ENCODE measurements at regions not wholly inside any gene's neighbourhood (a gene's known extent, or its start where the extent isn't known, plus 50 kb on each side); places are given as distances from the start of the nearest gene placed in this dataset.

DNA sequence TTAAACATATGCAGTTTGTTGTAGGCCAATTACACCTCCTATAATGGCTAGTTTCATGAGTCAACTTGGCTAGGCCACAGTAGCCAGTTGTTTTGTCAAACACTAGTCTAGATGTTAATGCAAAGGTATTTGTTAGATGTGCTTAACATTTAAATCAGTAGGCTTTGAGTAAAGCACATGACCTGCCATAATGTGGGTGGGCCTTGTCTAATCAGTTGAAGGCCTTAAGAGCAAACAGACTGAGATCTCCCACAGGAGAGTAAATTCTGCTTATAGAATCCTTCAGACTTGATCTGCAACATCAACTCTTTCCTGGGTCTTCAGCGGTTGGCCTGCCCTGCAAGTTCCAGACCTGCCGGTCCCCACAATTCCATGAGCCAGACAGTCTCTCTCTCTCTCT is 1345.9 kb downstream of the BRD1 start:
- ATAC-seq (no peak), DNase-seq (no peak)
- peaks cover 22% of the 10 kb centered on the region for H3K27me3 Mint-ChIP-seq
- no peaks in the 10 kb centered on the region for H3K9me3 Mint-ChIP-seq
- no peaks in the 10 kb centered on the region for H3K4me1 Mint-ChIP-seq
- no peak overlapping the region for H3K27ac Mint-ChIP-seq
- H3K4me3 Mint-ChIP-seq = no peak overlapping the region

- Mint-ChIP-seq H3K27me3 (peaks cover 15% of the 10 kb centered on the region), H3K27ac (no peak overlapping the region), H3K9me3 (no peaks in the 10 kb centered on the region), H3K4me1 (no peaks in the 10 kb centered on the region), H3K4me3 (no peak overlapping the region)
- ATAC-seq = no peak
- DNase-seq = no peak
Measured at GRCh38 chr22:48478529-48479265, 1349.0 kb downstream of the BRD1 start.

DNA sequence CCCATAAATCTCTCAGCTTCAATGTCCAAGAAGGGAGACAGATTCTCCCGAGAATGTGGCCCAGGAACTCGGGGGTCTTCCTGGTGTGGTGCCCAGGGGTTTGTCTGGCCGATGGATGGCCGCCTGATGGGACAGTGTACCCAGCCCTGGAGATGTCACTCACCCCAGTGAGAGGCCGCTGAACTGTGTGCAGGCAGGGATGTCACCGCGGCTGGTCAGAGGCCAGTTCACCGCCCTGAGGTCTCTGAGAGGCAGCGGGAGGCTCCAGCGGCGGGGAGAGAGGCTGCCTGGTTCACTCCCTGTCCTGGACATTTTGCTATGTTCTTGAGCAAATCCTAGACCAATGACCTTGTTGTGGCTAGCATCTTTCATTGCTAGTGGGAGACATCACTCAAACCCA is 1349.5 kb downstream of the BRD1 start:
- Mint-ChIP-seq H3K27me3 (peaks cover 15% of the 10 kb centered on the region), H3K27ac (no peak overlapping the region), H3K4me3 (no peak overlapping the region), H3K9me3 (no peaks in the 10 kb centered on the region), H3K4me1 (no peaks in the 10 kb centered on the region)
- ATAC-seq (no peak), DNase-seq (no peak)

- H3K27ac Mint-ChIP-seq = no peak overlapping the region
Measured at GRCh38 chr22:48477031-48477721, 1350.5 kb downstream of the BRD1 start.

DNA sequence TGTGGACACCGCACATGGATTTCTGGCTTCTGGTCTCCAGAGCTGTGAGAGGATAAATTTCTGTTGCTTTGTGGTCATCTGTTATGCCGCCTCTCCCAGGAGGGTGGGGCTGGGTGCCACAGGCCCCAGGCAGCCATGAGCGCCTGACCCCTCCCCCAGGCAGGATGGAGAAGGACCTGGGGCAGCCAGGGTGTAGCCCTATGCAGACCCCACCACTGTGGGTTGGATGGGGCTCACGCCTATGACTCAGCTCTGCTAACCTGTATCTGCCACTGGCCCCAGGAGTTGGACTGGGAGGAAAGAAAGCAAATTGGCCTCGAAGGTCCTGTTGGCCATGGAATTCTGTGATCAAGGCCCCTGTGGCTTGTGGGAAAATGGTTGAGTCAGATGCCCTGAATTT is 1351.1 kb downstream of the BRD1 start:
- Mint-ChIP-seq H3K27ac (no peak overlapping the region), H3K27me3 (peaks cover 23% of the 10 kb centered on the region), H3K9me3 (no peaks in the 10 kb centered on the region), H3K4me1 (no peaks in the 10 kb centered on the region), H3K4me3 (no peak overlapping the region)
- DNase-seq (no peak), ATAC-seq (no peak)

More at GRCh38 chr22:48477031-48477721, 1350.5 kb downstream of the BRD1 start:
- no peak for ATAC-seq
- Mint-ChIP-seq H3K27me3 (peaks cover 23% of the 10 kb centered on the region), H3K4me1 (no peaks in the 10 kb centered on the region), H3K4me3 (no peak overlapping the region), H3K9me3 (no peaks in the 10 kb centered on the region)
- no peak for DNase-seq

DNA sequence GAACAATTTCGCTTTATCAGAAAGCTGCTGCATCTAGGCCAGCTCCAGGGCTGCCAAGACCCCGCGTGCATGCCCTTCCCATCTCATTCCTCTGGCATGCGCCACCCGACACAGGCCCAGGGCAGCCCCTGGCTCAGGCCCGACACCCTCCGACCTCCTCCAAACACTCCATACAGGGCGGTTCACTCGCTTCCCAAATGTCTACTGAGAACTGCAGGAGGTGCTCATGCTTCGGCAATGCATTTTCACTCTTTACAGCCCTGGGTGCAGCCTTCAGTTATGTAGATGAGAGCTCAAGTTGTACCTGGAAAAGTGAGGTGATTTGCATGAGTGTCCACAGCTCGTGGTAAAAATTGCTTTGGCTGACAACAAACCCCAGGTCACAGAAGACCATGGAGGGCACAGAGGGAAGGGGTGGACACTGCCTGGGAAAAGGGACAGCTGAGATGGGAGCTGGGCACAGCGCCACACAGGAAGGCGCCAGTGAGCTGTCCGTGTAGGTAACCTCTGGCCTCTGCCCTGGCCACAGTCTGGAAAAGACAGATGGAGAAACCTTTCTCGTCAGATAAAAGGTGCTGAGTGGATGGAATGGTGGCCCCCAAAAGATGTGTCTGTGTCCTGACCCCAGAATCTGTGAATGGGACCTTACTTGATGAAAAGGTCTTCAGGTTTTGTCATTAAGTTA is 1351.9 kb downstream of the BRD1 start:
- no peak for ATAC-seq
- no peak for DNase-seq
- H3K27me3 Mint-ChIP-seq = peaks cover 23% of the 10 kb centered on the region
- no peak overlapping the region for H3K4me3 Mint-ChIP-seq
- peak overlapping the region in 1 of 2 donors; percentile 3 for H3K27ac Mint-ChIP-seq
- H3K9me3 Mint-ChIP-seq = no peaks in the 10 kb centered on the region
- H3K4me1 Mint-ChIP-seq = no peaks in the 10 kb centered on the region

DNA sequence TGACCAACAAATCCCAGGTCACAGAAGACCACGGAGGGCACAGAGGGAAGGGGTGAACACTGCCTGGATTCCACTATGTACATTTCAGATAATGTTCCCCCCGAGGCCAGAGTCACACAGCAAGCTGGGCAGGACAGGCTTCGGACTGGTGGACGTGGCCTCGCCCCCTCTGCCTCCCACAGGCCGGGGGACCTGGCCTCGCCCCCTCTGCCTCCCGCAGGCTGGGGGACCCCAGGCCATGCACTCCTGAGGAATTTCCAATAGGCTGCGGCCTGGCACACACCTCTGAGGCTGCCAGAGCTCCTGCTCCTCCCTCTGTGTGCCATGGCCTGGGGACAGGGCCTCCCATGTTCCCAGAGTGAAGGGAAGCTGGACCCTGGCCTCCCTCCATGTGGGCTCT is 1352.8 kb downstream of the BRD1 start:
- H3K4me1 Mint-ChIP-seq = no peaks in the 10 kb centered on the region
- no peak overlapping the region for H3K27ac Mint-ChIP-seq
- ATAC-seq (no peak), DNase-seq (no peak)
- H3K9me3 Mint-ChIP-seq = no peaks in the 10 kb centered on the region
- no peak overlapping the region for H3K4me3 Mint-ChIP-seq
- peaks cover 23% of the 10 kb centered on the region for H3K27me3 Mint-ChIP-seq

DNA sequence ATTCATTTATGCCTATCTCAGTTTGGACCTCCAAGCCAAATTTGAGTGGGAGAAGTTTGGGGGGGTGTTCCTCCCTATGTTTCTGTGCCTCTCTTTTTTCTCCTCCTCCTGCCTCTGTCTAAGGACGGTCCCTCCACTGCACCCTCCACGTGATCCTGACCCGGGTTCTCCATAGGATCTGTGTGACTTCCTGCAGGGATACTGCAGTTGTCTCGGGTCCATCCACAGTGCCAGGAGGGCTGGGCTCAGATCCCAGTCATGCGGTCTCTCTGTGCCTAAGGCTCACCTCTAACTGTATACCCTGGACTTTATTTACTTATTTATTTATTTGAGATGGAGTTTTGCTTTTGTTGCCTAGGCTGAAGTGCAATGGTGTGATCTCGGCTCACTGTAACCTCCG is 1354.5 kb downstream of the BRD1 start:
- Mint-ChIP-seq H3K4me1 (no peaks in the 10 kb centered on the region), H3K4me3 (no peak overlapping the region), H3K9me3 (no peaks in the 10 kb centered on the region), H3K27ac (no peak overlapping the region), H3K27me3 (peaks cover 23% of the 10 kb centered on the region)
- DNase-seq (no peak), ATAC-seq (no peak)

DNA sequence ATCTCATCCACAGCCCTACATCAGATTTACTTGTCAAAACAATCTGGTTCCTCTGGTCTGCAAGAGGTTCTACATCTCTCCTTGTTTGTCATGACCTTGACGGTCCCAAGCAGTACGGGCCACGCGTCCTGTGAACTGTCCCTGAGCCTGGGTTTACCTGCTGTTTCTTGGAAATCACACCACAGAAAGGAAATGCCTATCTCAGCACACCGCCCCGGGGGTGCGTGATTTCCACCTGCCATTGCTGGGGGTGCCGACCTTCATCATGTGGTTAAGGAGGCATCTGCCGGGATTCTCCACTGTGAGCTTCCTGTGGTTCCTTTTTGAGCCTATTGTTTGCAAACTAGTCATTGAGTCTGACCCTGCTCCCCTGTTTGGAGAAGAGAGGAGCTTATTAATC is 1363.4 kb downstream of the BRD1 start:
- Mint-ChIP-seq H3K9me3 (no peaks in the 10 kb centered on the region), H3K4me1 (no peaks in the 10 kb centered on the region), H3K4me3 (no peak overlapping the region), H3K27me3 (peaks cover 15% of the 10 kb centered on the region), H3K27ac (no peak overlapping the region)
- DNase-seq (no peak), ATAC-seq (no peak)

GRCh38 chr22:48459859-48460823 is 1367.5 kb downstream of the BRD1 start:
- no peak overlapping the region for H3K4me3 Mint-ChIP-seq
- peaks cover 15% of the 10 kb centered on the region for H3K27me3 Mint-ChIP-seq
- ATAC-seq (no peak), DNase-seq (no peak)
- H3K9me3 Mint-ChIP-seq = no peaks in the 10 kb centered on the region
- no peak overlapping the region for H3K27ac Mint-ChIP-seq
- H3K4me1 Mint-ChIP-seq = no peaks in the 10 kb centered on the region

- DNase-seq = no peak
- H3K4me1 Mint-ChIP-seq = no peaks in the 10 kb centered on the region
- H3K27me3 Mint-ChIP-seq = peaks cover 10% of the 10 kb centered on the region
- no peak overlapping the region for H3K27ac Mint-ChIP-seq
- no peak overlapping the region for H3K4me3 Mint-ChIP-seq
- no peak for ATAC-seq
- no peaks in the 10 kb centered on the region for H3K9me3 Mint-ChIP-seq
Measured at GRCh38 chr22:48459259-48459658, 1368.4 kb downstream of the BRD1 start.

GRCh38 chr22:48456449-48456848 is 1371.2 kb downstream of the BRD1 start:
- no peak overlapping the region for H3K27ac Mint-ChIP-seq
- no peaks in the 10 kb centered on the region for H3K9me3 Mint-ChIP-seq
- H3K27me3 Mint-ChIP-seq = peaks cover 14% of the 10 kb centered on the region
- no peak for DNase-seq
- H3K4me3 Mint-ChIP-seq = no peak overlapping the region
- ATAC-seq = no peak
- H3K4me1 Mint-ChIP-seq = no peaks in the 10 kb centered on the region

DNA sequence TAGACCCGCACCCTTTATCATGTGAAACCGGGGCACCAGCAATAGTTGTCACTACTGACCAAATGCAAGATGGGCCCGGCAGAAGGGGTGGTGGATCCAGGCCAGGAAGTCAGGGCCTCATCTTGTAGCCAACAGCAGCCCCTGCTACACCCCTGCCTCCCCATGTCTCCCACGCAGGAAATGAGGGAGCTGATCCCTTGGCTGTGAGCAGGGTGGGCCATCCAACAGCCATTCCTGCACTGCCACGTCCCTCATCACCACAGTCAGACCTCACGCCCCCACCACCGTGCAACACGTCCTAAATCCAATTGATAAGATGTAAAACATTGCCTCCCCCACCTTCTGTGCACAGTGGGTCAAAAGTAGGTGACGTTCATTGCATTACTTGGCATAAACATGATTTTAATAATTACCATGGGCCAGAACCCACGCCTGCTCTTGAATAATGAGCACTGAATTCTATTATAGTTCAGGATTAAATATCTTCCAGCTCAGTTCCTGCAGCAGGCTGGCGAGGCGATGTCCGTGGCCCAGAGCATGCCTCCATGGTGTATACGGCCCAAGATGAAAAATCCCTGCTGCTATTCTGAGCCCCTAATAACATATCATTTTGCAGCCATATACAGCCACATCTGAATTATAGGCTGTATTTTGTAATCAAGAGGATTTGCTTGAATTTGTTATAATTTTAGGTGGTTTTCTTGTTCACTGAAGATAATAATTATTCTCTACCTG is 1373.8 kb downstream of the BRD1 start:
- Mint-ChIP-seq H3K27ac (no peak overlapping the region), H3K4me3 (no peak overlapping the region)

DNA sequence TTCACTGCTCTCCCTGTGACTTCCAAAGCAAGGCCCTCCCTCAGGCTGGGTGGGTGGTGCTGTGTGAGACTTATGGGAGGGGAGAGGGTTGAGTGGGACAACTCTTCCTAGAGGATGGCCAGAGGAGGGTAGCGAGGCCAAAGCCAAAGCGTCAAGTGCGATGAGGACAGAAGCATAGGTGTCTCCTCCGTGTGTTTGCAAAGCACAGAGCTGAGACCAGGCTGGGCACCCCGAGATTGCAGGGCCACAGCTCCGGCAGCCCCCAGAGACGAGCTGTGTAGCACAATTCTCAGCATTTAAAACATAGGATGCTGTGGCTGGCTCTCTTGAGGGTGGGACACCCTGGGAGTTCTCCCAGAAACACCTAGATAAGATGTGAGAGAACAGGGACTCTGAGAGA is 1374.5 kb downstream of the BRD1 start:
- H3K27ac Mint-ChIP-seq = no peak overlapping the region
- H3K4me1 Mint-ChIP-seq = no peaks in the 10 kb centered on the region
- no peak for DNase-seq
- H3K9me3 Mint-ChIP-seq = no peaks in the 10 kb centered on the region
- H3K27me3 Mint-ChIP-seq = peaks cover 28% of the 10 kb centered on the region
- ATAC-seq = no peak
- no peak overlapping the region for H3K4me3 Mint-ChIP-seq

More for the DNA sequence above, 1373.8 kb downstream of the BRD1 start:
- Mint-ChIP-seq H3K9me3 (no peaks in the 10 kb centered on the region), H3K4me1 (no peaks in the 10 kb centered on the region), H3K27me3 (peaks cover 28% of the 10 kb centered on the region)
- DNase-seq (no peak), ATAC-seq (no peak)

- Mint-ChIP-seq H3K27ac (no peak overlapping the region), H3K27me3 (peaks cover 28% of the 10 kb centered on the region), H3K4me3 (no peak overlapping the region), H3K4me1 (no peaks in the 10 kb centered on the region), H3K9me3 (no peaks in the 10 kb centered on the region)
- DNase-seq (no peak), ATAC-seq (no peak)
Measured at GRCh38 chr22:48452766-48453165, 1374.9 kb downstream of the BRD1 start.

Data from stimulated activated naive CD8-positive, alpha-beta T cell treated with anti-CD3 and anti-CD28 coated beads, Interleukin-15, amount 100 ng/mL, for 72 hours (primary cell).